GM19023 (cell line): ENCODE measurements at regions not wholly inside any gene's neighbourhood (a gene's known extent, or its start where the extent isn't known, plus 50 kb on each side); places are given as distances from the start of the nearest gene placed in this dataset.

Experiments
- ATAC-seq: cut with Tn5 transposase; IDR thresholded peaks from one replicate; pipeline ENCODE4 v1.9.1; 2021; ENCODE audit warnings: mild to moderate bottlenecking, moderate library complexity; ENCODE audit not compliant: unreplicated experiment

DNA sequence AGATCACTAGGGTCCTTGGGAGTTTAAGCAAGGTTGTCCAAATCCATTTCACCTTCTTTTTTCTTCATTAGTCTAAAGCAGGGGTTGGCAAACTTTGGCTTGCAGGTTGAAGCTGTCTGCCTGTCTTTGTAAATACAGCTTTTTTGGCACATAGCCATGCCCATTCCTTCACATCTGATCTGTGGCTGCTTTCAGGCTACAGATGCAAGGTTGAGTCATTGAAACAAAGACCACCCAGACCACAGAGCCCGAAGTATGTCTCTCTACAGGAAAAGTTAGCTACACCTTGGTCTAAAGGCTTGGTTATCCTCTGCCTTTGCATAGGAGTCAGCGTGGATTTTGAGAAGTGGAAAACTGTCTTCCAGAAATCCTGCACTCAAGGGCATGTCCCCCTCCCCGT lies 238.1 kb upstream of the STS start:
- no peak for ATAC-seq

DNA sequence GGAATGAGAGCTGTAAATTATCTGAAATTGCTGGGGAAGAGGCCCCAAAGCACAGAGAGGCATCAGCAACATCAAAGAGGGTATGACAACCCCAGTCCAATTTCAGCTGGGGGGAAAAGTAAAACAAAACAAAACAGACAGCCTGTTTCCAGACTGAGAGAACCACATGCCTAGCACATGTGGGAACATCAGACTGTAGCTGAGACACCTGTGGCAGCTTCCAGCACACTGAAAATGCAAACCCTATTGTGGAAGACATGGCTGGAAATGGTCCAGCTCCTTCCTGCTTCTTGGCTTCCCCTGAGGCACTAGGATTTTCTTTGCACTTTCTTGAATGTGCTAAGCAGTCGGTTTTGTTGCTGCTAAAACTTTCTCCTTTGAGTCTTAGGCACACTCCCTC lies 240.9 kb upstream of the STS start:
- no peak for ATAC-seq

GRCh38 chrX:6904156-6904555 lies 243.4 kb upstream of the STS start:
- ATAC-seq: no peak

- ATAC-seq: no peak
Measured at GRCh38 chrX:6898371-6898770, 249.1 kb upstream of the STS start.

- ATAC-seq: no peak
Measured at GRCh38 chrX:6891404-6891803, 256.1 kb upstream of the STS start.

GRCh38 chrX:6890544-6891261 lies 256.8 kb upstream of the STS start:
- no peak for ATAC-seq

DNA sequence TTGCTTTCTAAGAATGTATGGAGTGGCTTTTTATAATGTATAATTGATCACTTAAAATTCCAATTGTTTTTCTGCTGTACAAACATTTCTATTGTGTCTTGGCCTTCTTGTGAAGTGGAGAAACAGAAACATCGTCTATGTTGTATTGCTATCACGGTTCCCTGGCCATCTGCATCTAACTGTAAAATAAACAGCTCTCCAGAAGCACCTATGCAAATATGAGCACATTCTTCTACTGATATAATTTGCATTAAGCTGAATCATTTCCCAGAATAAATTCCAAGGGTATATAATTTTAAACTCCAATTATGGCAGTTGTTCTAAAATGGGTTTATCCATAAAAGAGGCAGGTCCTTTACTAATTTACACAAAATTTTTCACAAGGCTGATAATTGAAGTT lies 261.6 kb upstream of the STS start:
- no peak for ATAC-seq

DNA sequence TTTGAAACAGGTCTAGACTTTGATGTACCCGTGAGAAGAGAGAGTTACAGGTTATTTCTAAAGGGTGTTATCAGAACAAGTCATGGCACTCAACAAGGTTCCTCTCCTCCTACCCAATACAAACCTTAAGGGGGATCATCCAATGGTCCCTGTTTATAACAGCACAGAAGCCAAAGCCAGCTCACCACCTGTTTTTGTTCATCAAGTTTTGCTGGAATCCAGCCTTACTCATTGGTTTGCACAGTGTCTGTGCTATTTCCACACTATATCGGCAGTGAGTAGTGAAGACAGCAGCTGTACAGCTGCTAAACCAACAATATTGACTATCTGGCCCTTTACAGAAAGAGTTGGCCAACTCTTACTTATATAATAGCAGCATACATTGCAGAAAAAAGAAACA lies 262.1 kb upstream of the STS start:
- ATAC-seq: no peak

- no peak for ATAC-seq
Measured at GRCh38 chrX:6861456-6861855, 286.1 kb upstream of the STS start.

- no peak for ATAC-seq
Measured at GRCh38 chrX:6857749-6858148, 289.8 kb upstream of the STS start.

GRCh38 chrX:6856471-6856870 lies 291.0 kb upstream of the STS start:
- ATAC-seq: no peak

- no peak for ATAC-seq
Measured at GRCh38 chrX:6852869-6853268, 294.6 kb upstream of the STS start.

DNA sequence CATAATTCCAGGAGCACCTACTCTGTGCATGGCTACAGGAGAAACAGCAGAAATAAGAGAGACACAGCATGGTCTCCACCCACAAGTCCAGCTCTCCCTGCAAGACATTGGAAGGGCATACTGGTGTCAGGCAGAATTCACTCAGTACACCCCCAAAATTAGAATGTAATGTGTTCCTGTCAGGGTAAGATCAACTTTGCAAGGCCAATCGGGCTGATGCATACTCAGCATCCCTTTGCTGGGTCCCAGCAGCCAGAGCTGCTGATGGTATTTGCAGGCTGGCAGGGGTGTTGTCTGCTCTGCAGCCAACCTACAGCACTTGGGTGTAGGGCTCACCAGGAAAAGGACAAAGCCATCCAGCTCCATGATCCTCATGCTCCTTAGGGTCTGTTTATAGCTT lies 295.4 kb upstream of the STS start:
- no peak for ATAC-seq

GRCh38 chrX:6851140-6851539 lies 296.4 kb upstream of the STS start:
- ATAC-seq: no peak

GRCh38 chrX:6849716-6850414 lies 297.6 kb upstream of the STS start:
- no peak for ATAC-seq

DNA sequence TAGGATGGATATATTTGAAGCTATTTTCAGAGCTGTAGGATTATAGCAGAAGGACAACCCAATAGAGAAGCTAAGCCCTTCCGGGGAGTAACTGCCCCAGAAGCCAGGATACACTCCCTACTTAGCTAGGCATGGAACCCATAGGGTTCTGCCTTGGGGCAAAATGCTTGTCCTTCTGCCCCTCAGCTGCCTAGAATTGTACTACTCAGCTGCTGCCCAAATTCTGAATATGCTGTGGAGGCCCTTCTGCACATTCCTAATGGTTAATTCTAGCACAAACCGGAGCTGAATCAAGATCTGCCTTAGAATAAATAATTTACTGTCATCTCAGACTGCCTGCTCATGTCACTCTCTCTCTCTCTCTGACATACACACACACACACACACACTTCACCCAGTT lies 297.7 kb upstream of the VCX3A start:
- no peak for ATAC-seq

GRCh38 chrX:6826856-6827255 lies 291.9 kb upstream of the VCX3A start:
- no peak for ATAC-seq

GRCh38 chrX:6821730-6822129 lies 286.8 kb upstream of the VCX3A start:
- no peak for ATAC-seq

- no peak for ATAC-seq
Measured at GRCh38 chrX:6813836-6814370, 279.0 kb upstream of the VCX3A start.

GRCh38 chrX:6812087-6812486 lies 277.2 kb upstream of the VCX3A start:
- ATAC-seq: no peak

- no peak for ATAC-seq
Measured at GRCh38 chrX:6810776-6811175, 275.9 kb upstream of the VCX3A start.

GRCh38 chrX:6803607-6804006 lies 268.7 kb upstream of the VCX3A start:
- no peak for ATAC-seq
